Mesenchymal stem cell (in vitro differentiated cells and primary cell): ENCODE measurements at regions not wholly inside any gene's neighbourhood (a gene's known extent, or its start where the extent isn't known, plus 50 kb on each side); places are given as distances from the start of the nearest gene placed in this dataset.

Experiments
- DNase-seq: peaks from one replicate; pipeline ENCODE4 v3.0.0-alpha.2; 2013
- H2AFZ ChIP-seq: one replicate; pipeline ENCODE4 v1.6.1; 2013; ENCODE audit warnings: low read depth, mild to moderate bottlenecking, control low read depth, inconsistent platforms, low read length, moderate library complexity
- H2AK5ac ChIP-seq: 2 replicates; pipeline ENCODE4 v1.6.1; 2013; ENCODE audit warnings: low read length, moderate library complexity, mild to moderate bottlenecking, inconsistent platforms; ENCODE audit not compliant: severe bottlenecking
- H2BK120ac ChIP-seq: one replicate; pipeline ENCODE4 v1.6.1; 2013; ENCODE audit warnings: low read depth, mild to moderate bottlenecking, inconsistent platforms, low read length, moderate library complexity
- H2BK12ac ChIP-seq, 2 experiments: one replicate each; pipeline ENCODE4 v1.6.1; 2013; ENCODE audit warnings: inconsistent platforms in 2 of 2, low read length in 2 of 2, mild to moderate bottlenecking in 2 of 2, moderate library complexity in 2 of 2, control low read depth in 1 of 2
- H2BK15ac ChIP-seq: one replicate; pipeline ENCODE4 v1.6.1; 2013; ENCODE audit warnings: mild to moderate bottlenecking, low read depth, inconsistent platforms; ENCODE audit not compliant: poor library complexity, severe bottlenecking
- H2BK5ac ChIP-seq: 2 replicates; pipeline ENCODE4 v1.6.1; 2013; ENCODE audit warnings: low read depth, mild to moderate bottlenecking, low read length, control low read depth, inconsistent platforms; ENCODE audit not compliant: poor library complexity, severe bottlenecking
- H3K14ac ChIP-seq, 2 experiments: one replicate each; pipeline ENCODE4 v1.6.1; 2013; ENCODE audit warnings: inconsistent platforms in 2 of 2, low read length in 2 of 2, control low read depth in 1 of 2, mild to moderate bottlenecking in 1 of 2, moderate library complexity in 1 of 2
- H3K18ac ChIP-seq, 2 experiments: one replicate each; pipeline ENCODE4 v1.6.1; 2013; ENCODE audit warnings: inconsistent platforms in 2 of 2, low read length in 2 of 2, control low read depth in 1 of 2, low read depth in 1 of 2, mild to moderate bottlenecking in 1 of 2
- H3K23ac ChIP-seq, 2 experiments: one replicate each; pipeline ENCODE4 v1.6.1; 2013; ENCODE audit warnings: inconsistent platforms in 2 of 2, low read length in 2 of 2, mild to moderate bottlenecking in 2 of 2, moderate library complexity in 2 of 2, control low read depth in 1 of 2
- H3K27ac ChIP-seq: 2 replicates; pipeline ENCODE4 v1.5.1; 2013; ENCODE audit warnings: mild to moderate bottlenecking, moderate library complexity, low read length, control low read depth, inconsistent platforms; ENCODE audit not compliant: poor library complexity, severe bottlenecking
- H3K27me3 ChIP-seq, 2 experiments: 2 replicates each; pipeline versions ENCODE4 v1.6.1 to v1.7.0; 2013; ENCODE audit warnings: low read length in 2 of 2, mild to moderate bottlenecking in 2 of 2, moderate library complexity in 2 of 2, control low read depth in 1 of 2, inconsistent platforms in 1 of 2; ENCODE audit not compliant: control insufficient read depth in 1 of 2, insufficient read depth in 1 of 2
- H3K36me3 ChIP-seq, 2 experiments: 2 replicates each; pipeline versions ENCODE4 v1.6.1 to v1.7.0; 2013; ENCODE audit warnings: low read length in 2 of 2, control low read depth in 1 of 2, inconsistent platforms in 1 of 2, low read depth in 1 of 2, mild to moderate bottlenecking in 1 of 2; ENCODE audit not compliant: insufficient read depth in 2 of 2, control insufficient read depth in 1 of 2
- H3K4ac ChIP-seq, 2 experiments: one replicate each; pipeline ENCODE4 v1.6.1; 2013; ENCODE audit warnings: inconsistent platforms in 2 of 2, low read length in 2 of 2, mild to moderate bottlenecking in 2 of 2, moderate library complexity in 2 of 2, control low read depth in 1 of 2, low read depth in 1 of 2
- H3K4me1 ChIP-seq: 2 replicates; pipeline ENCODE4 v1.6.1; 2013; ENCODE audit warnings: low read depth, low read length, control low read depth; ENCODE audit not compliant: control insufficient read depth, insufficient read depth
- H3K4me2 ChIP-seq: 2 replicates; pipeline ENCODE4 v1.6.1; 2013; ENCODE audit warnings: low read length, mild to moderate bottlenecking, inconsistent platforms; ENCODE audit not compliant: poor library complexity, severe bottlenecking
- H3K4me3 ChIP-seq, 2 experiments: 2 replicates each; pipeline versions ENCODE4 v1.5.1 to v1.7.0; 2013; ENCODE audit warnings: low read length in 2 of 2, mild to moderate bottlenecking in 2 of 2, control low read depth in 1 of 2, low read depth in 1 of 2; ENCODE audit not compliant: insufficient read depth in 1 of 2
- H3K79me1 ChIP-seq: replicated peaks from 2 replicates; pipeline ENCODE4 v1.6.1; 2013; ENCODE audit warnings: mild to moderate bottlenecking, control low read depth, low read length, inconsistent platforms; ENCODE audit not compliant: poor library complexity, severe bottlenecking
- H3K9ac ChIP-seq: 2 replicates; pipeline ENCODE4 v1.7.0; 2013; ENCODE audit warnings: mild to moderate bottlenecking, low read length, moderate library complexity
- H3K9me3 ChIP-seq: 2 replicates; pipeline ENCODE4 v1.7.0; 2013; ENCODE audit warnings: mild to moderate bottlenecking, low read length; ENCODE audit not compliant: control insufficient read depth
- H4K8ac ChIP-seq: one replicate; pipeline ENCODE4 v1.6.1; 2013; ENCODE audit warnings: inconsistent platforms, mild to moderate bottlenecking, low read length, moderate library complexity
- H4K91ac ChIP-seq: one replicate; pipeline ENCODE4 v1.6.1; 2013; ENCODE audit warnings: mild to moderate bottlenecking, low read length, inconsistent platforms
- WGBS: methylation state at CpG from one replicate; pipeline ENCODE4 v1.1.7; 2013; ENCODE audit warnings: mixed read lengths; 5-methylcytosine and 5-hydroxymethylcytosine counted together

DNA sequence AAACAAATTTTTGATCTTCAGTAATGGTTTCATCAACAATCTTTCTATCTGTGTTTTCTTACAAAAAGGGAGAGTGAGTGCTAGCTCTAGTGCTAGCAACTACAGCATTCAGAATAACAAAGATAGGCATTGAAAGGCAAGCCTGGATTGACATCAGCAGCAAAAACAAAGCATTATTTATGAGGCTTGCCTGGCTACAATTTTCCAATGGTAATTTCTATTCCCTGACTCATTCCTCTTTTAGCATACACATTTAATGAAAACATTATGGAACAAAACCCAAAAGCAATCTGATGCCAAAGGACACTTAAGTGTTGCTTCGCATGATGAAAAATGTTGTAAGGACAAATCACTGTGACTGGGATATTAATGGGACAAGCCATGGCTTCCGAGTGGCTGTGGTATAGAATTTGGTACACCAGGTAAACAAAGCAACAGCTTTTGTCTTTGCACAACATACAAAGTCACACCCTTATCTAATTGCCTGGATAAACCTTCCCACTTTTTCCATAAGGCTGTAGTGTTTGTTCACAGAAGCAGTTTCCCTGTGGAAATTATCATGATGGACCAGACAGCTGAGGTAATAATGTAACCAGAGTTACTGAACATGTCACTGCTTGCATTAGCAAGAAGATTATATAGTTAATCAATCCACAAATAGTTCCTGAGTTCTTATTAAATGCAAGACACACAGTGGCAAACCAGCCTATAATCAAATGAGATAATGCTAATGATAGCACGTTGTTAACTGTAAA, 179.8 kb upstream of the EDIL3 start:
- H4K8ac ChIP-seq = no peak overlapping the region
- H3K27ac ChIP-seq = no peak overlapping the region
- no peaks in the 10 kb centered on the region for H3K27me3 ChIP-seq
- H3K4me3 ChIP-seq = no peak overlapping the region
- H3K4me2 ChIP-seq = no peak overlapping the region
- H2BK120ac ChIP-seq = no peak overlapping the region
- H2AFZ ChIP-seq = no peak overlapping the region
- peak; percentile 6 for DNase-seq
- no peaks in the 10 kb centered on the region for H3K9me3 ChIP-seq
- no peak overlapping the region for H3K14ac ChIP-seq
- H3K18ac ChIP-seq = no peak overlapping the region
- WGBS = 75% methylated on average over 3 of the region's 3 CpGs
- H2BK12ac ChIP-seq = no peak overlapping the region
- no peak overlapping the region for H3K23ac ChIP-seq
- no peak overlapping the region for H4K91ac ChIP-seq
- no peak overlapping the region for H3K4ac ChIP-seq
- no peaks in the 10 kb centered on the region for H3K4me1 ChIP-seq
- no peak overlapping the region for H3K9ac ChIP-seq
- H2AK5ac ChIP-seq = no peak overlapping the region
- H3K36me3 ChIP-seq = no peaks in the 10 kb centered on the region
- H2BK15ac ChIP-seq = no peak overlapping the region
- H3K79me1 ChIP-seq = no peaks in the 10 kb centered on the region
- no peak overlapping the region for H2BK5ac ChIP-seq

- 100% methylated on average over 1 of the region's 2 CpGs for WGBS
- H4K91ac ChIP-seq = no peak overlapping the region
Observed at GRCh38 chr5:84550222-84550621, 165.5 kb upstream of the EDIL3 start.

DNA sequence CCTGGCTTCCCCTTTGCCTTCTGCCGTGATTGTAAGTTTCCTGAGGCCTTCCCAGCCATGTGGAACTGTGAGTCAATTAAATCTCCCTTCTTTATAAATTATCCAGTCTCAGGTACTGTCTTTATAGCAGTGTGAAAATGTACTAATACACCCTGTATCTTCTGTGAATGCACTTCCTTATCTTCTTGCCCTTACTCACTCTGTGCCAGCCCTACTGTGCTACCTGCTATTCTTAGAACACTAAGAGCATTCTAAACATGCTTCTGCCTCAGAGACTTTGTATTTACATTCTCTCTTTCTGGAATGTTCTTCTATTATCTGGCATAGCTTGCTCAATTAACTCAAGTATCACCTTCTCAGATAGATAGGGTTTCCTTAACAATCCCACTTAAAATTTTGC, 164.4 kb upstream of the EDIL3 start:
- Histone ChIP-seq H2BK5ac (no peak overlapping the region), H4K8ac (no peak overlapping the region), H3K9ac (no peak overlapping the region), H2AFZ (no peak overlapping the region), H4K91ac (no peak overlapping the region), H3K4me2 (no peak overlapping the region), H2BK15ac (no peak overlapping the region), H3K4me3 (no peak overlapping the region), H2BK12ac (no peak overlapping the region), H3K27me3 (no peaks in the 10 kb centered on the region), H3K23ac (no peak overlapping the region), H3K79me1 (no peaks in the 10 kb centered on the region), H3K4me1 (no peaks in the 10 kb centered on the region), H2AK5ac (no peak overlapping the region), H3K36me3 (no peaks in the 10 kb centered on the region), H3K27ac (no peak overlapping the region), H3K9me3 (no peaks in the 10 kb centered on the region), H3K18ac (no peak overlapping the region), H3K14ac (no peak overlapping the region), H2BK120ac (no peak overlapping the region), H3K4ac (no peak overlapping the region)
- WGBS = no CpG with 5 or more reads among the region's 1 CpG
- DNase-seq = no peak

More at GRCh38 chr5:84550222-84550621, 165.5 kb upstream of the EDIL3 start:
- DNase-seq = no peak
- H3K9me3 ChIP-seq = no peaks in the 10 kb centered on the region
- H2AK5ac ChIP-seq = no peak overlapping the region
- H3K23ac ChIP-seq = no peak overlapping the region
- no peak overlapping the region for H3K18ac ChIP-seq
- no peak overlapping the region for H3K4ac ChIP-seq
- H2BK15ac ChIP-seq = no peak overlapping the region
- no peaks in the 10 kb centered on the region for H3K27me3 ChIP-seq
- no peaks in the 10 kb centered on the region for H3K79me1 ChIP-seq
- H3K36me3 ChIP-seq = no peaks in the 10 kb centered on the region
- H2AFZ ChIP-seq = no peak overlapping the region
- H3K4me3 ChIP-seq = no peak overlapping the region
- no peak overlapping the region for H2BK120ac ChIP-seq
- no peak overlapping the region for H3K9ac ChIP-seq
- no peak overlapping the region for H2BK12ac ChIP-seq
- H3K4me1 ChIP-seq = no peaks in the 10 kb centered on the region
- no peak overlapping the region for H4K8ac ChIP-seq
- no peak overlapping the region for H2BK5ac ChIP-seq
- no peak overlapping the region for H3K14ac ChIP-seq
- H3K27ac ChIP-seq = no peak overlapping the region
- H3K4me2 ChIP-seq = no peak overlapping the region

GRCh38 chr5:84546686-84547085, 162.0 kb upstream of the EDIL3 start:
- Histone ChIP-seq H3K79me1 (no peaks in the 10 kb centered on the region), H3K27me3 (no peaks in the 10 kb centered on the region), H3K36me3 (no peaks in the 10 kb centered on the region), H3K14ac (no peak overlapping the region), H3K9me3 (peaks cover 4% of the 10 kb centered on the region), H3K27ac (no peak overlapping the region), H2AFZ (no peak overlapping the region), H2BK15ac (no peak overlapping the region), H2AK5ac (no peak overlapping the region), H3K4ac (no peak overlapping the region), H3K4me2 (no peak overlapping the region), H2BK12ac (no peak overlapping the region), H3K18ac (no peak overlapping the region), H3K9ac (no peak overlapping the region), H3K23ac (no peak overlapping the region), H2BK120ac (no peak overlapping the region), H4K91ac (no peak overlapping the region), H3K4me1 (no peaks in the 10 kb centered on the region), H2BK5ac (no peak overlapping the region), H3K4me3 (no peak overlapping the region), H4K8ac (no peak overlapping the region)
- DNase-seq = no peak
- 98% methylated on average over 3 of the region's 3 CpGs for WGBS
